Uterus (tissue), 2 donors: ENCODE measurements at regions not wholly inside any gene's neighbourhood (a gene's known extent, or its start where the extent isn't known, plus 50 kb on each side); places are given as distances from the start of the nearest gene placed in this dataset.

ENCODE experiments used
- CTCF ChIP-seq, 4 experiments: fragments of 200-600 bp in 2 of 4; fragments of 450-650 bp in 2 of 4; sonication (generic) in 2 of 4; IDR thresholded peaks; one replicate each; pipeline ENCODE4 v1.5.1; 2016 to 2019; ENCODE audit warnings: antibody characterized with exemption in 4 of 4, mild to moderate bottlenecking in 2 of 4, moderate library complexity in 1 of 4
- POLR2A ChIP-seq, 2 donors: fragments of 450-650 bp; IDR thresholded peaks; one replicate each; pipeline ENCODE4 v1.6.1; 2016; ENCODE audit warnings: antibody characterized with exemption in 2 of 2, mild to moderate bottlenecking in 1 of 2, moderate library complexity in 1 of 2

GRCh38 chr6:141418076-141418475 lies 714.6 kb upstream of the GJE1 start:
- TF ChIP-seq CTCF (IDR thresholded peaks at IDR 0.05) (no peak), POLR2A (IDR thresholded peaks at IDR 0.05) (no peak)
